Left cardiac atrium (tissue), 4 donors: ENCODE measurements at regions not wholly inside any gene's neighbourhood (a gene's known extent, or its start where the extent isn't known, plus 50 kb on each side); places are given as distances from the start of the nearest gene placed in this dataset.

Experiments used
- ATAC-seq, 2 donors: fragments of 200-7000 bp; cut with Tn5 transposase; one replicate each; pipeline ENCODE4 v1.9.1; 2020; ENCODE audit warnings: mild to moderate bottlenecking in 2 of 2, moderate library complexity in 2 of 2
- DNase-seq: peaks from one replicate; pipeline ENCODE4 v3.0.0-alpha.2; 2020
- intact Hi-C, 2 donors: fragments of 100-400 bp; cut with DNase I; formaldehyde crosslinking; loops; one replicate each; pipeline versions ENCODE4 v1.14.1 to v1.15.1; 2022 to 2023
- donor health status: DM: no; HTN: yes; CAD: no.
- donor health status: DM: no; HTN: yes; CAD: no; lungs with severe emphysema.
- donor health status: DM: yes; HTN: yes; CAD: no.
- donor health status: Dilated cardiomyopathy.

DNA sequence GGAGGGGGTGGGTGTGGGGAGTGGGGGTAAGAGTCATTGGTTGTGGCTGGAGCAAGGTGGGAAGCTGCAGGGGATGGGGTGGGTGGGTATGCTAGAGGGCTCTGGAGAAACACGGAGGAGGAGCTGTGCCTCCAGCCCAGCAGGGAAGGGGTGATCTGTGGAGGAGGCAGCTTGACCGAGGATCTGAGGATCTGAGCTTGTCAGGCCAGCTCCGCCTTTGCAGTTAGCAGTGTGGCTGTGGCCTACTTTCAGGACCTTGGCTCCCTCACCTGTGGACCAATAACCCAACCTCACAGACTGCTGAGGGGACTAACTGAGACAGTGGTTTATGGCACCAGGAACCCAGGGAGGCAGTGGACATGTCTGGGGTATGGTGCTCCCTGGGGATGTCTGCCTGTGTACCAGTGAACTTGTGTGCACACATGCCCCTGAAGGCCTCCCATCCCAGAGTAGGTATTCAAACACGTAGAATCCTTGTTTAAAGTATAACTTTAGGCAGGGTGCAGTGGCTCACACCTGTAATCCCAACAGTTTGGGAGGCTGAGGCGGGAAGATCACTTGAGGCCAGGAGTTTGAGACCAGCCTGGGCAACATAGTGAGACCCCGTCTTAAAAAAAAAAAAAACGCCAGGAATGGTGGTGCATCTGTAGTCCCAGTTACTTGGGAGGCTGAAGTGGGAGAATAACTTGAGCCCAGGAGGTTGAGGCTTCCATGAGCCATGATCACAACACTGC, 52.5 kb upstream of the LINGO1 start:
- intact Hi-C loops = no loop called here
- no peak for ATAC-seq
- no peak for DNase-seq

DNA sequence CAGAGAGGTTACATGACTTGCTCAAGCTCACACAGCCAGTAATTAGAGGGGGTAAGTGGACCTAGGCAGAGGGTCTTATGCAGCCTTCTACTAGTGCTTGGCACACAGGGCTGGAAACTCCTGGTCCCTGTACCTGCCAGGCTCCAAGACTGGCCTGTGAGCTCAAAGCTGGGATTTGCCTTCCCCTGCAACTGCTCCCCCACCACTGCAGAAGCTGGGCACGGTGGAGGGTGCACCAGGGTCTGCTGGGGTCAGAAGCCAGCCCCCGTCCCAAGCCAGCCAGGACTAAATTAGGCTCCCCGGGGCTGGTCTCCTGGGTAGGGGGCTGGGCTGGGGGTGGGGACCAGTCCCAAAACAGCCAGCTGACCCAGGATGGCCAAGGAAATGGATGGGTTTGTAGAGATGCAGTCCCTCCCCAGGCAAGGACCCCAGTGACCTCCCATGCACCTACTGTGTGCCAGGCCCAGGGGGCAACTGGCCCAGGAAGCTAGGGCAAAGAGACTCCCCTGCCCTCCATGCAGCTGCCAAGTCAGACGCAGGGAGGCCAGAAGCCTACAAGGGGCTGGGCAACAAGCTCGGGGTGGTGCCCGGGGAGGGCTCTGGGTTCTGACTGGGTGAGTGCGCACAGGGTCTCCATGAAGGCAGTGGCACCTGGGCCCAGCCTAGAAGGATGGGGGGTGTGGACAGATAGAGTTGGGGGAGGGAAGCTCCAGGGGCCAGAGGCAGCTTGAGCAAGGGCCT, 51.8 kb upstream of the LINGO1 start:
- DNase-seq = no peak
- intact Hi-C loops = no loop called here
- ATAC-seq = no peak

GRCh38 chr15:77682564-77682963, 49.9 kb upstream of the LINGO1 start:
- intact Hi-C loops = no loop called here
- DNase-seq (no peak), ATAC-seq (peak in 1 of 2 donors; percentile 57)
